ENCODE measurements at regions not wholly inside any gene's neighbourhood (a gene's known extent, or its start where the extent isn't known, plus 50 kb on each side); places are given as distances from the start of the nearest gene placed in this dataset.
A peak's percentile ranks its signal among the peaks of the same experiment; 100 is the strongest.

DNA sequence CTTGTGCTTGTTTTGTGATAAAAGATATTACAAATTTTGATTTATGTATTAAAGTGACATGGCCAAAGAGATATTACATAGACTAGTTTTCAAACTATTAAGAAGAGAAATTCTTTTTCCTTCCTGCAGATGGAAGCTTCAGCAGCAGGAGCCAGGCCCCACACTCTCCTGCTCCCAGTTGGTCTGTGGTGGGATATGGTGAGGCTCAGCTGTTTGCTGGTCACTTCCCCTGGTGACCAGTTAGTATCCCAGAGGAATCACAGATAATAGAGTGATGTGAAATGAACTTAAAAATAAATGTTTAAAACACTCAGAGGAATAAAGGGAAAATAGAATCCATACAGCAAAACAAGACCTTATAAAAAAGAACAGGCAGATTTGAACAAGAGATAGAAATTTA lies 154.7 kb downstream of the KTN1 start:
- no peak for DNase-seq

DNA sequence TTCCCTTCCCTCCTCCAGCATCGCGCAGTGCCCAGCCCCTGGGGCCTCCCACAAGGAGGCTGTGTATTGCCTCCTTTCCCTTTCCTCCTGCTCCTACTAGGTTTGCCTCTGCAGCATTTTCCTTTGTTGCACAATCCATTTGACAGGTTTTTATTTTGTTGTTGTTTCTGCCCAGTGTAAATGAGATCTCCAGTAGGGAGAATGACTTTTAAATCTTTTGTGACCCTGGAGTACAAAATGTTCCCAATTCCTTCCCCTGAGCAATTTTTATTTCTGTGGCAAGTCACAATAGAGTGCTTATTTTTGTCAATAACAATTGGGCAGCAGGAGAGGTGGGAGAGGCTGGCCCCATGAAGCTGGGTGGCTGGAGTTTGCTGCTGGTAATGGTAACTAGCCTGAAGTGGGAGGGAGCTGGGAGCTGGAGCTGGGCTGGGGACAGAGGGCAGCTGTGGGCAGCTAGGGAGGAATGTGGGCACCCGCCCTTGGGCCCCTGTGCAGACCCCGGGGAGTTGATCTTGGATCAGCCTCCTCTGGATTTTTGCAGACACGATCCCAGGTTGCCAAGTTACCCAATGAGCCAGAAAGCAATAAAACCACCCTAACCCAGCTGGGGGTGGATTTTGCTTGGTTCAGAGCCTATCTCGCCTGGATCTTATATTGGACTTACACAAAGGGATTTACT lies 160.1 kb downstream of the KTN1 start:
- DNase-seq = no peak

DNA sequence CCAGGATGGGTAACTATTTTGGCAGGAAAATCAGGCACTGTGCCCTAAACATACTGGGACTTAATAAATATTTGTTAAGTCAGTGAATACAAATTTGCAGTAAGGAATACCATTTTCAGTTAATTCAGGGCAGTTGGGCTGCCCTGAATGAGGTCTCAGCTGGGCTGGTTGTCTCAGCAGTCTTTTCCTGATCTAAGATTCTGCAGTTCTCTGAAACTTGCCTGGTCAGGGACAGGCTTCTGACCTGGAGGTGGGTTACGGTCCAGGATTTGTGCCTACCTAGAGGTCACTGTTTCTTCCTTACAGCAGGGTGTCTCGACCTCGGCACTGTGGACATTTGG lies 160.6 kb downstream of the KTN1 start:
- no peak for DNase-seq

DNA sequence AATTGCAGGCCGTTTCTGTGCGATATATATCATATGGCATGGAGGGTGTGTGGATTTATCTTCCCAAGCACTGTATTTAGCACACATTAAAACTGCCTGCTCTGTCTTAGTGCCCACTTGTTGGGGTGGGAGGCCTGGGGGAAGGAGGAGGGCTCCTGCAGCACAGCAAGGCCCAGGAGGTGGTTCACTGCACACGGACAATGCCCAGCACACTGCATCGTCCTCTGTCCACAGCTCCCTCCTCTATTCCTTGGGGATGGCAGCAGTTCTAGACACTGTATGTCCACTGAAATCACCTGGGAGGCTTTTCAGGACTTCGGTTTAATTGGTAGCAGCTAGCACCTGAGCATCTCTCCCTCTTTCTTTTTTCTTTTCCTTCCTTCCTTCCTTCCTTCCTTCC lies 161.2 kb downstream of the KTN1 start:
- DNase-seq = no peak

DNA sequence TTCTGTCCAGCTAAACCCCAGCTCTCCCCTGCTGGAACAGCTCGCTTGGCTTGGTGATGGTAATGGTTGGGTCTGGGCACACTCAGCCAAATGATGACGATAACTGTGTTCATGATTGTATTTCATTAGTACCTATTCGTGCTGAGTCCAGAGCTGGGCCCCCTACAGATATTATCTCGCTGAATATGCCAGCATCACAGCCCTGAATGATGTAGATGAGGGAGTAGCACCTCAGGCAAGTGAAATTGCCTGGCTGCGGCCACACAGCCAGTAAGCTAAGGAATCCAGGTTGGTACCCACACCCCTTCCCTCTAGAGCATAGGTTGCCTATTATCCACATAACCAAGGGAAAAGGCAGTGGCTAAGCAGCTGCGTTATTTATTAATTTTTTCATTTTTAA lies 163.5 kb downstream of the KTN1 start:
- DNase-seq = no peak

DNA sequence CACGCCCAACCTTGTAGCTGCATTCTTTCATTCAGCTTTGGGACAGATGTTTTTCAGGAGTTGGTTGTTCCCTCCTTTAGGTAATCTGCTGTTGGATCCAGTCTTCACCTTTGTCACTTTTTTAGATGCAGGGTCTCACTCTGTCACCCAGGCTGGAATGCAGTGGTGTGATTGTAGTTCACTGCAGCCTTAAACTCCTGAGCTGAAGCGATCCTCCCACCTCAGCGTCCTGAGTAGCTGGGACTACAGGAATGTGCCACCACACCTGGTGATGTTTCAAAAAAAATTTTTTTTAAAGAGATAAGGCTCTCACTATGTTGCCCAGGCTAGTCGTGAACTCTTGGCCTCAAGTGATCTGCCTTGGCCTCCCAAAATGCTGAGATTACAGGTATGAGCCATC lies 164.3 kb downstream of the KTN1 start:
- DNase-seq = no peak

DNA sequence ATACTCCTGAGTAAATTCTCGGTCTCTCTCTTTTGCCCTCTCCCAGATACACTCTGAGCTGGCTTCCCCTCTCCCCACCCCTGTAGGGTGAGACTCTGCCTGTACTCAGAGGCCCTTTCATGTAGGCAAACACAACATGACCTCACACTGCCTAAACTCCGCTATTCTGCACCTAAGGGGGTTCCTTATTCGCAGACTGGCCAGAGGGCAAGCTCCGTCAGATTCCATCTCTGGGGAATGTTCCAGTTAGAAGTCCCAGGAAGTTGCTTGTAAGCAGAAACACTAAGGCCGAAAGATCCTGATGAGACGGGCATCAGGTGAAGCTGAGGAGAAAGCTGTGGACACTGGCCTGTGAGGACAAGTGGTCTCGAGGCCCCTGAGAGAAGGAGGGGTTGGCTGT lies 165.9 kb downstream of the KTN1 start:
- DNase-seq = no peak

DNA sequence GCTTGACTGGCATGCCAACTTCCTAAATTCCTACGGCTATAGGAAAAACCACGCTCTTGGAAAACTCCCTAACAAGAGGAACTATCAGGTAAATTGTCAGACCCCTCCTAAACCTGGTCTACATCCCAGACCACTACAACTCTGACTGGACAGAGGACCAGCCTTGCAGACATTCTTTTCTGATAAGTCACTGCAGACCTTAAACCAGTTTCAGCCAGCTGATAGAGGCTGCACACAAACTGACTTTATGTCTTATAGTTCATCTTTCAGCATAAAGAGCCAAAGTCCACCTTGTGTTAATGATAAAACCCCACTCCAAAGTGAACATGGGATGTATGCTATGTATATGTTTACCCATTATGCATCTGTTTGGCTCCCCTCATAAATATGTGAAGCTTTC lies 166.6 kb downstream of the KTN1 start:
- DNase-seq = no peak

DNA sequence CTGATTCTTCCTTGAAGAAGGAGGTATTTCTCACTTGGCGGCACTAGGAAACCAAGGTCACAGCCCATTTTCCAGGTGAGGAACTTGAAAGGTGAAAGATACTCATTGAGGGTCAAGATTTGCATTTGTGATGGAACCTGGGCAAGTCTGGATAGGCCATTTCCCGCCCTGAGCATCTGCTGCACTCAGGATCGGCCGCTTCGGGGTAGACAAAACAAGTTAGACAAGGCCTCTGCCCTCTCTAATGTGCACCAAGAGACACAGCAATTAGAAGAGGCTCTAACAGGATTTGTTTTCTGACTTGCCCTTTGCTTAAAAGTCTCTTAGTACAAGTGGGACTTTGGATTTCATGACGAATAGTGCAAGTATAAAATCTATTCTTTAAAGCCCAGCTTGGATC lies 167.2 kb downstream of the KTN1 start:
- DNase-seq = no peak

DNA sequence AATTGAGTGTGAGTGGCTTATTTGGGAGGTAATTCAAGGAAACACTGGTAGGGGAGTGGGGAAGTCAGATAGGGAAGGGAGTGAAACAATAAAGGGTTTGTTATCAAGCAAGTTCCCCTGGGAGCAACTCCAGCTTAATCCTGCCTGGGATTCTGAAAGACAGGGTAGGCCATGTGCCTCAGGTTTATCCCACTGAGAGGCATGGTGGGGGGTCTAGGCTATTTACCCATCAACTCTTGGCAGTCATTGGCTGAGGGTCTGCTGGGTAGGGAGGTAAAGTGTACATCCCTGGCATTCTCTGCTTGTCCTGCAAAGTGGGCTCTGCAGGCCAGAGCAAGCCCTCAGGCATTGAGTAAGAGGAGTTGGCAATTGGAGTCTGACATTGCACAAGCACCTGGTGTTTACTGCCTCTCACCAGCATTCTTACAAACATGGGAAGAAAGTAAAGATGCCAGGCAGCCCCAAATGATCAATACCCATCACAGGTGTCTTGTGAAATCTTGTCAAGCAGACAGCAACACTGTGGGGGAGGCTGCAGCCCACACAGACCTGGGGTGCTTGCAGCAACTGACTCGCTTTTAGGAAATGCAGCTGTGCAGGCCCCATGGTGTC lies 169.3 kb downstream of the KTN1 start:
- DNase-seq = peak; percentile 37

DNA sequence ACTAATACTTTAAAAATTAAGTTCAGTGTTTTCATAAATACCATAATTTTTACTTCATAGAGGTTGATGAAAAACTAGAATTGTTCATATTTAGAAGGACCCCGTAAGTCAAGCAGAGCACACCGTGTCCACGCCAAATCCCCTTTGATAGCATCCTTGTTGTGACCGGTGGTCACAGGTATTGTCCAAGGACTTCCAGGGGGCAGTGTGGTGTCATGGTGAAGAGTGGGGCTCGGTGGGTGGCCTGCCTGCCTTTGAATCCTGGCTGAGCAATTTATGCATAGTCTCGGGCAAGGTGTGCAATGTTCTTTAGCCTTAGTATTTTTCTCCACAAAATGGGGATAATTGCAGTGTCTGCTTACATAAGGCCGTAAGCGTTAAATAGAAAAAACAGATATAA lies 169.9 kb downstream of the KTN1 start:
- no peak for DNase-seq

DNA sequence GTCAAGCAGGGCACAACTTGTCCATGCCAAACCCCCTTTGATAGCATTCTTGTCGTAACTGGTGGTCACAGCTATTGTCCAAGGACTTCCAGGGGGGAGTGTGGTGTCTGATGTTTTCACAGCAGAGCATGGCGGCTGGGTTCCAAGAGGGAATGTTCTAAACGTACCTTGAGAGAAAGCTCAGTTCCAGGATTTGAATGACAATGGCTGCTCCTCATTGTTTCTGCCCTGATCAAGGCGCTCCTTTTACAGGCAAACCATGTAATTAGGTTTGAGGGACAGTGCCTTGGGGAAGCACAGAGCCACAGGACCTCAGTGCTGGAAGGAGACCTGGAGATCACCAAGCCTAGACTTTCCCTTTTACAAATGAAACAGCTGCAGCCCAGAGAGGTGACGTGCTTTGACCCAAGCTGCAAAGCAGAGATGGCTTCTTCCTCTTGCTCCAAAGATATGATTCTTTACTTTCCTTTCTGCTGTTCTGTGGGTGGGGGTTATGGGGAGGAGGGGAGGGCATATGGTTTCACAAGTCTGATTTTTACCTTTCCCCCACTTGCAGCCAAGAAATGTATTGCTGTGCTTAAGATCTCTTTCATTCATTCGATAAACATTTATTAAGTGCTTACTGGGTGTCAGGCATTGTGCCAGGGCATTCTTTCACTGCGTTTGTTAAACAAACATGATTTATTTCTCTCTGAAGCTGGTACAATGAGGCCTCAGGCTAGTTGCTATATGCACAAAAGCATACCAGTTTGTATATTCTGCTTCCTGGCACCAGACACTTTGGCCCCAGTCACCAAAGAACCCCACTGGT lies 172.8 kb downstream of the KTN1 start:
- DNase-seq = peak; percentile 77

DNA sequence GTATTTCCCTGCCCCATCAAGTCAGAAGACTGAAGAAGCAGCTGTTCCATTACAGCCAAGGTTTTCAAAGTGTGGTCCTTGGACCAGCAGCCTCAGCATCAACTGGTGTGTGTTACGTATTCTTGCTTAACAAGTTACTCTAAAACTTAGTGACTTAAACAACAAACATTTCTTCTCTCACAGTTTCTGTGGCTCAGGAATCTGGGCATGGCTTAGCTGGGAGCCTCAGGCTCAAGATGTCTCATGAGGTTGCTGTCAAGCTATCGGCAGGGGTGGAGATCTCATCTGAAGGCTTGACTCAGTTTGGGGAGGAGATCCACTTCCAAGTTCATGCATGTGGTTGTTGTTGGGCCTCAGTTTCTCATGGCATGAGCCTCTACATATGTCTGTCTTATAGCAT lies 174.5 kb downstream of the KTN1 start:
- no peak for DNase-seq

DNA sequence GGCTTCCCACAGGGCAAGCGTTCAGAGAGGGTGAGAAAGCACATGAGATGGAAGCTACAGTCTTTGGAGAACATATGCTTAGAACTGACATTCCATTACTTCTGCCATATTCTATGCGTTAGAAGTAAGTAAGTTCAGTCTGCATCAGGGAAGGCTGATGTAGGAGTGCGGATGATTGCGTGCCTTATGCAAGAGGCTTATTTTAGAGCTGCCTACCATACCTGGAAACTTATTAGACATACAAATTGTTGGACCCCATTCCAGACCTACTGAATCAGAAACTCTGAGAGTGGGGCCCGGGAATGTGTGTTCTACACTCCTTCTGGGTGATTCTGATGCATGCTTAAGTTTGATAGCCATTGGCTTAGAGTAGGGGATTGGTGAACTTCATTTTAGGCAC lies 174.9 kb downstream of the KTN1 start:
- DNase-seq = no peak

DNA sequence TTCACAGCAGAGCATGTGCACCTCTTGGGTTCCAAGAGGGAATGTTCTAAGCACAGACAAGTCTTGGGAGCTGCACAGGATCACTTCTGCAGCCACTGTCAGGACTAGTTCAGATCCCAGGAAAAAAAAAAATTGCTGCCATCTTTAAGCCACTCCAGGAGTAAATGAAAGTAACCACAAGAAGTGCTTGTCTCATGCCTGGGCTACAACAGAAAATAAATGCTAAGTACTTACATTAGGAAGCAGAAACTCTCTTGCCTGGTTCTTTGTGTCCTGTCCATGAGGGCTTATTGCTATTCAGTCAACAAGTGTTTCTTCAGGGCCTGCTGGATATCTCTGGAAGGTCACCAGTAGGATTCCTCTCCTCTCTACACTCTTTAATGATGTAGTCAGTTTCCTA lies 176.1 kb downstream of the KTN1 start:
- DNase-seq = no peak

DNA sequence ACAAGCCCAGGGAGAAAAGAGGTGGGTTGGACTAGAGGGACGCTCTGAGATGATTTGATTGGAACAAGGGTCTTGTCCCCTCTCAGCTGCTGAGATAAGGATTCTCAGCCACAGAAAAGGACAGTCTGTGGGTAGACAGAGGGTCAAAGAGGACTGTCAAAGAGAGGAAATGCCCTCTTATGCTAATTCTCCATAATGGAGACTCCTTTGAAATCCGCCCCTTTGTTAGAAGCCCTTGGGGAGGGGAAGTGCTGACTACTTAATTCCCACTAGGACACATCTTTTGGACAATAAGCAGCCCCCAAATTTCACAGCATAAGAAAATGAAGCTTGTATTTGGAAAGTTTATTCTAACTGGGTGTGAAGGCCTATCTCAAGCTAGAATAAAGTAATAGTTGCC lies 176.6 kb downstream of the KTN1 start:
- no peak for DNase-seq

DNA sequence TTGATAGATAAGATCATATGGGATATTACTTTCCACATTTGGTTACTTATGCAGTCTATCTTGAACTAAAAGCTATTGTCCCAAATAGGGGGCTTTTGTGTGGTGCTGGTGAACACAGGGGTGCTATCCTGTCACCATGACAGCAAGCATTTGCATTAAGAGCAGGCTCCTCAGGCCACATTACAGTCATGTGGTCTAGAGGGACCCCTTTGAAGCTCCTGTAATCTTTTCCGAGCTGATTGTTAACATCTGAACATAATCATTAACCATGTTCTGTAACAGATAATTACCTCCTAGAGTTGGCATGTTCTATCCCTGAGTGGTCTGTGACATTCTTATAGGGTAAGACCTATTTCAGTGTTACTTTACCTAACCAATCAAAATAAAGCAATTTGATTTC lies 178.8 kb downstream of the KTN1 start:
- DNase-seq = no peak

DNA sequence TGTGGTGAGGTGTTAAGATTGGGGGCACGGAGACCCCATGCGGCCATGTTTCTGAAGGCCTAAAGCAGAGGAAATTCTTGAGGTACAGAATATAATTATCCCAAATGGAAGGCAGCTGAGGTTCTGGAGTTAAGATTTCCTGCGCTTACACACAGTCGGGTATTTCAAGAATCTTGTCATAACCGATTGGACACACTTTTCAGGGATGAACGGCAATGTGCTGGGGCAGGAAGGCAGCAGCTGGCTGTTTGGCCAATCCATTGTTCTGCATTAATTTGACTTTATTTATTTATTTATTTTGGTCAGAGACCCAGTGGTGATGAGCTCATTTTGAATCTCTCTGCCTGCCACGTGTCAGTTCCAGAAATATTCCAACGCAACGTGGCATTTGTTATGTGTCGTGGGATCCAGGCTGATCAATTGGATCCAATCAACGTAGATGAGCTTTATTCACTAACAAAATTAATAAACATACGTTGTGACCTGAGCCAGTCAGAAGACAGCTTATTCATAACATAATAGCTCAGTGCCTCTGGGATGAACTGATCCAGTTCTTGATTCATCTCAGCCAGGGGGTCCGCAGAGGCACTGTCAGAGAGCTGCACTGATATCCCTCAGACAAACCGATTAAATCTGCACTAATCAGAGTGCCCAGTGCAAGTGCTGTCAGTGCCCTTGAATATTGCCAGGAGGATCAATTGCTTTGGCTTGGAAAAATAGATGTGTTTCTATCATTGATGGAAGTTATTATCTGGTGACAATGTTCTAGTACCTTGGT lies 181.0 kb downstream of the KTN1 start:
- no peak for DNase-seq

DNA sequence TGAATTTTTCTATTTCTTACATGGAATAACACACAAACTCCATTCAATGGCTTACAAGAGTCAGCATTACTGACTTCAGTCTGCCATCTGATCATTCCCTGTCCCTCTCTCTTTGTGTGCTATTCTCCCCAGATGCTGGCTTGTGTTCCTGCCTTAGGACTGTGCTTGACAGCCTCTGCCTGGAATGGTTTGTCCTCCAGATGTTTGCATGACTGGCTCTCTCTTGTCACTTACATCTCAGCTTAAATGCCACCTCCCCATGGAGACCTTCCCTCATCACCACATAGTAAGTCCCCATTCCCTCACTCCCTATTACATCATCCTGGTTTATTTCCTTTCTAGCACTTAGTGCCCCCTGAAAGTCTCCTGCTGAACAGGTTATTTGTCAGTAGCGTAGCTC lies 181.6 kb downstream of the KTN1 start:
- no peak for DNase-seq

DNA sequence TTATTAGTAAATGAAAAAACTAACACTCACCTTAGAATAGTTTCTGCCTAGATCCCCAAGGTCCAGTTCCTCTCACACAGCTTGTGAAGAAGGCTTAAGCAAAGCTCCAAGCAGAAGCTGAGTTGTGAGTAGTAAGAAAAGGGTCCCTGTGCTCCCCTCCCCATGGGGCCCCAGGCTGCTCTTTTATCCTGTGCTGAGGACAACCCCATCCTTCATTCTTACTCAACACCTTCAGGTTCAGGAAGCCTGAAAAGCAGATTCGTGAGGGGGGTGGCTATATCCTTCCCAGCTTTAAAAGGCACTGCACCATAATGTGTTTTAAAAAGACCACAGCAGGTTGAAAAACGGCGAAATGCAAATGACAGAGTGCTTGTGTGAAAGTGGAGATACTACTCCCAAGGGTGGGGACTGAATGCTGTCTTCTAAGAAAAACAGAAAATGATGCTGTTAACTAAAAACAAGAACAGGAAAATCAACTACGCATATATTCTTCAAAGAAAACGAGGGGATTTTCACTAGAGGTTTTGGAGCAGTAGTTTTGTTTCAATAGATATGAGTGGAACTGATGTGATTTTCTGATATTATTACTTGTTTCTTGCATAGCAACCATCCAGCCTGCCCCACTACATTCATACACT lies 182.7 kb downstream of the KTN1 start:
- DNase-seq = no peak

DNA sequence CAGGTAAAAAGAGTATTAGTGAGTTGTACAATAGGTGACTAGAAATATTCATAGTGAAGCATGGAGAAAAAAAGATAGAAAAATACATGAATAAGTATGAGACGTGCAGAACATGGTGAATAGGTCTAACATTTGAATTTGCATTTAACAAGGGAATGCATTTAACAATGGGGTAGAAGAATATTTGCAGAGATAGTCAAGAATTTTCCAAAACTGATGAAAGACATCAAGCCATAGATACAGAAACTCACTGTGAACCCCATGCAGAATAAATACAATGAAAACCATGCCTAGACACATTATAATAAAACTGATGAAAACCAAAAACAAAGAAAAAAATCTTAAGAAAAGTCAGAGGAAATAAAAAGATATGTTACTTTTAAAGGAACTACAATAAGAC lies 184.8 kb downstream of the KTN1 start:
- no peak for DNase-seq

DNA sequence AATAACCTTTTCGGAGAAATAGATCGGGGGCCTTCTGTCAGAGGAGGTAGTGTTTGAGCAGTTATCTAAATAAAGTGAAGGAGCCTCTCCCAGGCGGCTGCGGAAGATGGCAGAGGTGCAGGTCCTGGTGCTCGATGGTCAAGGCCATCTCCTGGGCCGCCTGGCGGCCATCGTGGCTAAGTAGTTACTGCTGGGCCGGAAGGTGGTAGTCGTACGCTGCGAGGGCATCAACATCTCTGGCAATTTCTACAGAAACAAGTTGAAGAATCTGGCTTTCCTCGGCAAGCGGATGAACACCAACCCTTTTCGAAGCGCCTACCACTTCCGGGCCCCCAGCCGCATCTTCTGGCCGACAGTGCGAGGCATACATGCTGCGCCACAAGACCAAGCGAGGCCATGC lies 186.1 kb downstream of the KTN1 start:
- no peak for DNase-seq

DNA sequence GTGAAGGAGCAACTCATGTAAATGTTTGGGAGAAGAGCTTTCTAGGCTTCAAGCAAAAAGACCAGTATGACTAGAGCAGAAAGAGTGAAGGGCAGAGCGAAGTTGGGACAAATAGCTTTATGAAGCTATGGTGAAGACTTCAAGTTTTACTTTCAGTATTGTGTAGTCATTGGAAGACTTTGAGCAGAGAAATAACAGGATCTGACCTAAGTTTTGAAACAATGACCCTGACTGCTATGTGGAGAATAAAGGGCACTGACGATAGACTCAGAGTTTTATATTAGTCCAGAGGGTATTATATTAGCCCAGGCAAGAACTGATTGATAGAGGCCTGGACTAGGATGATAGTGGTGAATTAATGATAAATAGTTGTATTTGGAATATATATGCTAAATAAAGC lies 187.3 kb downstream of the KTN1 start:
- DNase-seq = no peak

All from COR-L47 (cell line).